Esophagus (tissue), 2 donors: ENCODE measurements at regions not wholly inside any gene's neighbourhood (a gene's known extent, or its start where the extent isn't known, plus 50 kb on each side); places are given as distances from the start of the nearest gene placed in this dataset.

Experiments
- H3K27ac ChIP-seq, 2 donors: one replicate each; pipeline ENCODE4 v1.5.1; 2013; ENCODE audit warnings: low read depth in 2 of 2, mild to moderate bottlenecking in 2 of 2, inconsistent platforms in 1 of 2, low read length in 1 of 2, moderate library complexity in 1 of 2
- H3K27me3 ChIP-seq, 2 donors: one replicate each; pipeline ENCODE4 v1.6.1; 2013; ENCODE audit warnings: low read length in 2 of 2, control low read depth in 1 of 2, mild to moderate bottlenecking in 1 of 2; ENCODE audit not compliant: insufficient read depth in 2 of 2, control insufficient read depth in 1 of 2
- H3K36me3 ChIP-seq, 2 donors: one replicate each; pipeline ENCODE4 v1.6.1; 2013; ENCODE audit warnings: low read length in 1 of 2; ENCODE audit not compliant: control insufficient read depth in 2 of 2, insufficient read depth in 2 of 2
- H3K4me1 ChIP-seq, 2 donors: one replicate each; pipeline ENCODE4 v1.6.1; 2013; ENCODE audit warnings: low read length in 1 of 2; ENCODE audit not compliant: control insufficient read depth in 2 of 2, insufficient read depth in 2 of 2
- H3K4me3 ChIP-seq, 2 donors: one replicate each; pipeline ENCODE4 v1.5.1; 2013; ENCODE audit warnings: low read length in 2 of 2, mild to moderate bottlenecking in 2 of 2, low read depth in 1 of 2, moderate library complexity in 1 of 2
- H3K9me3 ChIP-seq, 2 donors: one replicate each; pipeline ENCODE4 v1.6.1; 2013; ENCODE audit warnings: mild to moderate bottlenecking in 2 of 2, low read depth in 1 of 2, low read length in 1 of 2, moderate library complexity in 1 of 2; ENCODE audit not compliant: control insufficient read depth in 2 of 2, insufficient read depth in 1 of 2
- WGBS, 2 donors: extraction: QIAGEN DNeasy Blood & Tissue Kit; methylation state at CpG; one replicate each; pipeline ENCODE4 v1.1.7; 2013; 5-methylcytosine and 5-hydroxymethylcytosine counted together
- donor health status: healthy with polysubstance abuse.
- donor health status: Bipolar disorder and iron deficiency.

- peaks cover 0 to 2% of the 10 kb centered on the region in 2 donors for H3K4me1 ChIP-seq
- 43 to 56% methylated on average over 10 of the region's 10 CpGs for WGBS, 2 donors
Observed at GRCh38 chr6:167589615-167589940, 237.1 kb upstream of the AFDN start.

GRCh38 chr6:167590193-167590592 is 236.5 kb upstream of the AFDN start:
- 99 to 100% methylated on average over 3 of the region's 3 CpGs for WGBS, 2 donors
- Histone ChIP-seq H3K9me3 (peaks cover 0 to 4% of the 10 kb centered on the region in 2 donors), H3K4me3 (no peak overlapping the region), H3K27me3 (no peaks in the 10 kb centered on the region), H3K27ac (no peak overlapping the region), H3K4me1 (peaks cover 0 to 2% of the 10 kb centered on the region in 2 donors), H3K36me3 (no peaks in the 10 kb centered on the region)

More at GRCh38 chr6:167589615-167589940, 237.1 kb upstream of the AFDN start:
- H3K36me3 ChIP-seq, result no peaks in the 10 kb centered on the region
- H3K27me3 ChIP-seq, result no peaks in the 10 kb centered on the region
- H3K27ac ChIP-seq, result no peak overlapping the region
- H3K9me3 ChIP-seq, result peaks cover 0 to 4% of the 10 kb centered on the region in 2 donors
- no peak overlapping the region for H3K4me3 ChIP-seq
